Prostate gland (tissue), 2 donors: ENCODE measurements at regions not wholly inside any gene's neighbourhood (a gene's known extent, or its start where the extent isn't known, plus 50 kb on each side); places are given as distances from the start of the nearest gene placed in this dataset.
"Not testable (repeated sequence)": the region's sequence is repeated elsewhere in the genome, so short reads cannot be mapped to it uniquely, and the experiment has no call there.

Experiments used
- DNase-seq: peaks from one replicate; pipeline ENCODE4 v3.0.0-alpha.2; 2019; ENCODE audit warnings: low spot score
- H3K27ac ChIP-seq, 2 donors: fragments of 200-600 bp; sonication (generic); 2 replicates each; pipeline ENCODE4 v1.5.1; 2017 to 2019
- H3K27me3 ChIP-seq: fragments of 200-600 bp; sonication (generic); replicated peaks from 2 replicates; pipeline ENCODE4 v1.5.1; 2019; ENCODE audit not compliant: insufficient read depth
- H3K36me3 ChIP-seq, 2 donors: fragments of 200-600 bp; sonication (generic); 1 replicate in 1 of 2; 2 replicates in 1 of 2; pipeline versions ENCODE4 v1.5.1 to v1.8.1; 2017 to 2019
- H3K4me1 ChIP-seq: fragments of 200-600 bp; sonication (generic); replicated peaks from 2 replicates; pipeline ENCODE4 v1.5.1; 2019
- H3K4me3 ChIP-seq, 2 donors: fragments of 200-600 bp; sonication (generic); 2 replicates each; pipeline ENCODE4 v1.5.1; 2017 to 2019
- H3K9me3 ChIP-seq: fragments of 200-600 bp; sonication (generic); 2 replicates; pipeline ENCODE4 v1.5.1; 2017
- POLR2A ChIP-seq: fragments of 450-650 bp; IDR thresholded peaks from one replicate; pipeline ENCODE4 v1.6.1; 2016; ENCODE audit warnings: antibody characterized with exemption, mild to moderate bottlenecking
- POLR2AphosphoS5 ChIP-seq: sonication (generic); formaldehyde crosslinking; IDR thresholded peaks from one replicate; pipeline ENCODE4 v1.6.1; 2017; ENCODE audit warnings: antibody characterized with exemption
- WGBS: methylation state at CpG from one replicate; pipeline ENCODE4 v1.1.5; 2018; 5-methylcytosine and 5-hydroxymethylcytosine counted together
- intact Hi-C: fragments of 100-400 bp; cut with DNase I; formaldehyde crosslinking; loops from one replicate; pipeline ENCODE4 v1.14.2; 2022
- TF ChIP-seq, protein P1 (sequence below), 4 experiments: fragments of 200-600 bp in 2 of 4; fragments of 450-650 bp in 2 of 4; sonication (generic) in 2 of 4; IDR thresholded peaks; 1 replicate in 3 of 4; 2 replicates in 1 of 4; pipeline ENCODE4 v1.5.1; 2016 to 2019; ENCODE audit warnings: antibody characterized with exemption in 4 of 4, mild to moderate bottlenecking in 2 of 4, moderate library complexity in 2 of 4

DNA sequence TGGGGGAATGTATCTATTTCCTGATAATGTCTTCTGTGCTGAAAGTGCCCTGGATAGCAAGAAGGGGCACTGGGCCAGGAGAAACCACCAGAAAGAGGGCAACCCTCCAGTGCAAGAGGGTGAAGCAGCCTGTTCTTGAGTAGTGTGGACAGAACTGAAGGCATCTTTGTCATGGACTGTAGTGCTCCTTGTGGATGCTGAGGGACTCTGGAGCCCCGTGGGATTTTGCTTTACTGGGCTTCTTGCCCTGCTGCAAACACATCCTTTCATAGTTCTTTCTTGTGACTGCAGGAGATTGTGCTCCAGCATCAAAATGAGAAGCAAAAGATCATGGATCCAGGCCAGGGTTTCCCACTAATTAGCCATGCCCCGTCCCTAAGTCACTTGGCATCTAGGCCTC, 300.6 kb downstream of the ZNF326 start:
- Histone ChIP-seq H3K4me1 (no peaks in the 10 kb centered on the region), H3K27me3 (no peaks in the 10 kb centered on the region), H3K4me3 (no peak overlapping the region), H3K9me3 (no peaks in the 10 kb centered on the region), H3K36me3 (no peaks in the 10 kb centered on the region), H3K27ac (no peak overlapping the region)
- no peak for DNase-seq
- intact Hi-C loops = no loop called here
- 64% methylated on average over 2 of the region's 2 CpGs for WGBS
- TF ChIP-seq, protein P1, sequence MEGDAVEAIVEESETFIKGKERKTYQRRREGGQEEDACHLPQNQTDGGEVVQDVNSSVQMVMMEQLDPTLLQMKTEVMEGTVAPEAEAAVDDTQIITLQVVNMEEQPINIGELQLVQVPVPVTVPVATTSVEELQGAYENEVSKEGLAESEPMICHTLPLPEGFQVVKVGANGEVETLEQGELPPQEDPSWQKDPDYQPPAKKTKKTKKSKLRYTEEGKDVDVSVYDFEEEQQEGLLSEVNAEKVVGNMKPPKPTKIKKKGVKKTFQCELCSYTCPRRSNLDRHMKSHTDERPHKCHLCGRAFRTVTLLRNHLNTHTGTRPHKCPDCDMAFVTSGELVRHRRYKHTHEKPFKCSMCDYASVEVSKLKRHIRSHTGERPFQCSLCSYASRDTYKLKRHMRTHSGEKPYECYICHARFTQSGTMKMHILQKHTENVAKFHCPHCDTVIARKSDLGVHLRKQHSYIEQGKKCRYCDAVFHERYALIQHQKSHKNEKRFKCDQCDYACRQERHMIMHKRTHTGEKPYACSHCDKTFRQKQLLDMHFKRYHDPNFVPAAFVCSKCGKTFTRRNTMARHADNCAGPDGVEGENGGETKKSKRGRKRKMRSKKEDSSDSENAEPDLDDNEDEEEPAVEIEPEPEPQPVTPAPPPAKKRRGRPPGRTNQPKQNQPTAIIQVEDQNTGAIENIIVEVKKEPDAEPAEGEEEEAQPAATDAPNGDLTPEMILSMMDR (IDR thresholded peaks at IDR 0.05) = no peak
- TF ChIP-seq POLR2AphosphoS5 (no peak), POLR2A (no peak)

DNA sequence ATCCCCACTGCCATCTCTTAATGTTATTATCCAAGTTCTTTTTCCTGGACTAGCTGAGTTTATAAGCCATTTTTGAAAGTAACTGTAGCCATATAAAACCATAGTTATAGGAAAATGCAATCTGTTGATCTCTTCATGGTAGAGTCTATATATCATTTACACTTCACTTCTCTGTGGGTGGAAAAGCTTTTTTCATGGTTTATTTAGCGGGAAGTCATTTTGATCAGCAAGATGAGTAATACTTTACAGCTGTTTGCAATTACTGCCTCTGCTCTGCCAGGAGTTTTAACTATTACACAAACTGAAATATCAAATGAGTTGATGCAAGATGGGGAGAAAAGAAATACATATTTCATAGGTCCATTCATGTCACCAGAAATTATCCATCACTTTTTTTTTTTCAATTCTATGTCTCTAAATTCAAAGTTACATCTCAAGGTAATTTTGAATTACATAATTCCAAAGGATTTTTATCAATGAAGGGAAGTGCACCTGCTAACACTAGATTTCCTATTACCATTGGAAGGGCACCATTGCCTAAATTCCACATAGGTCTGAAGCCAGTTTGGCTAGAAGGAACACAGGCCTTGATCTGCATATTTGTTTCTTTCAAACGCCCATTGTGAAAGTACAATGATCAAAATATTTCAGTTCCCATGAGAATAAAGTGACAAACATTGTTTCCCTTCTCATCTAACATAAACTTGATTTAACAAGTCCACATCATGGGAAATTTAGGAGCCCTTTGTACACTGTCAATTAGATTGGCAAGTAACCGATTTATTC, 296.7 kb downstream of the ZNF326 start:
- Histone ChIP-seq H3K27ac (no peak overlapping the region), H3K36me3 (no peaks in the 10 kb centered on the region), H3K4me3 (no peak overlapping the region), H3K27me3 (no peaks in the 10 kb centered on the region), H3K9me3 (no peaks in the 10 kb centered on the region), H3K4me1 (no peaks in the 10 kb centered on the region)
- 59% methylated on average over 3 of the region's 3 CpGs for WGBS
- TF ChIP-seq, protein P1 (IDR thresholded peaks at IDR 0.05) = no peak
- TF ChIP-seq POLR2A (no peak), POLR2AphosphoS5 (no peak)
- intact Hi-C loops = no loop called here
- DNase-seq = no peak

DNA sequence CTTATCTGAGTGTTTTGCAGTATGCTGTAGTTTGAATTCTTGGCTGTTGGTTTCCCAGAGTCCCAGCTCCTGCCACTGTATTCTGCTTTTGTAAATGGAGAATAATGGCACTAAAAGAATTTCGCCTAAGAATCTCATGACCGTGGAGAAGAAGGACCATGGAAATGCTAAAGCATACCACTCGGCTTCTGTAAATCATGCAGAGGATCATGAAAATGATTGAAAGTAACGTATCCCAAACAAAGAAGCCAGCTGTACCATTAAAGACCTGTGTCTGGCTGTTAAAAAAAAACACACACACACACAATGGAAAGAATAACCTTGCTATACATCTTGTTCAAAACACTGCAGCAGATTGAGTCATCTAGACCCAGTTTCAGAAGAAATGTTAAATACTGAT, 287.9 kb downstream of the ZNF326 start:
- 52% methylated on average over 4 of the region's 4 CpGs for WGBS
- intact Hi-C loops = no loop called here
- TF ChIP-seq POLR2A = no peak
- no peak for TF ChIP-seq POLR2AphosphoS5
- TF ChIP-seq, protein P1 (IDR thresholded peaks at IDR 0.05) = no peak
- DNase-seq = no peak
- no peak overlapping the region for H3K4me3 ChIP-seq
- no peaks in the 10 kb centered on the region for H3K4me1 ChIP-seq
- H3K27ac ChIP-seq = no peak overlapping the region
- H3K36me3 ChIP-seq = no peaks in the 10 kb centered on the region
- no peaks in the 10 kb centered on the region for H3K27me3 ChIP-seq
- H3K9me3 ChIP-seq = no peaks in the 10 kb centered on the region

DNA sequence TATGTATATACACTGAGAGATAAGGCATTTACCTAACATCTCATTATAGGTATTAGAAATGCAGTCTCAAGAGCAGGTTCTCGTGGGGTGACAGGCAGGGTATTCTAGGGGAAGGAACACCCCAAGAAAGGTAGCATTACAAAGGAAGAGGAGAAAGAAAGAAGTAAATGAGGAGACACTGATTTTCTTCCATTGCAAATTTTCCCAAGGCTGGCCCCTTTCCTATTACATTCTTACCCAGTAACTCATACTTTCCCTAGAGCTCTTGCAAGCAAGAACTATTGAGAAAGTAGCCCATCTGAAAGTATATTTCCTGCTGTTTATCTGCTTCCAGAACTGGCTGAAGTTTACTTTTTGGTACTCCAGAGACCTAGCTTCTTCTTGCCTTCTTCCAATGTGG, 287.0 kb downstream of the ZNF326 start:
- H3K9me3 ChIP-seq, H3K4me3 ChIP-seq, intact Hi-C loops, H3K4me1 ChIP-seq, H3K36me3 ChIP-seq, DNase-seq, H3K27me3 ChIP-seq, H3K27ac ChIP-seq: not testable (repeated sequence)
- 64% methylated on average over 1 of the region's 1 CpG for WGBS

DNA sequence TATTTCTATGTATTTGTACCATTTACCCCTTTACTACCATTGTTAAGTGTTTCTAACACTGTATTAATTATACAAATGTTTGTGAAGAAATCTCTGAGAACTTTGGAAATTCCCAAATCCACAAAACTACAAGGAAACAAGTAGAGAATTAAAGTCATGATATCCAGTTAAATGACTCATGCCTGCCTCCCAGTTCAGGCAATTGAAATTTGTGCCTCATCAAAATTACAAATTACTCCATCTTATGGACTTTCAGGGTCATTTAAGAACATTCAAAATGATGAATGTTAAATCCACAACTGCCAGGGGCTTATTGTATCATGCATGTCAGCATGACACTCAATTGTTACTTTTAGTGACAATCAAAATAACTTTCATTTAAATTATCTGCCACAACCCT, 282.4 kb downstream of the ZNF326 start:
- TF ChIP-seq, protein P1 (IDR thresholded peaks at IDR 0.05) = no peak
- TF ChIP-seq POLR2A = no peak
- no peak for TF ChIP-seq POLR2AphosphoS5
- Histone ChIP-seq H3K4me1 (no peaks in the 10 kb centered on the region), H3K27ac (no peak overlapping the region), H3K27me3 (no peaks in the 10 kb centered on the region), H3K36me3 (no peaks in the 10 kb centered on the region), H3K9me3 (no peaks in the 10 kb centered on the region), H3K4me3 (no peak overlapping the region)
- intact Hi-C loops = no loop called here
- no peak for DNase-seq
